ENCODE measurements at regions not wholly inside any gene's neighbourhood (a gene's known extent, or its start where the extent isn't known, plus 50 kb on each side); places are given as distances from the start of the nearest gene placed in this dataset.

DNA sequence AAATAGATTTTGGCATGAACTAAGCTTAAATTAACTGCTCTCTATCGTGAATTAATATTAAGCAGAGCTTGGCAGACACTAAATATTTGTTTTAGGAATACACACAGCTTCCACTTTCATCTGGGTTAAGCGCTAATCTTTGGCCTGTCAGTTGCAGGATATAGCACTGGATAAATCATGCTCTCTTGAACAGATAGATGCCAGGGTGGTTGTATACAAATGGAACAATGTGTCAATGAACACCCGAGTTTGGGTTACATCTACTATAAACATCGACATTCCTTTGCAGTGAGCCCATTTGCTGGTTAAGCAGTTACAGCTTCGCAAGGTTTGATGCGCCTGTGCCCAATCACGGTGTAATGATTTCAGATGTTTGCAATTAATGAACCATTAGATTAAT, 338.2 kb upstream of the ZFP64 start:
- CTCF ChIA-PET (ENCODE audit: low intra/inter-chr PET ratio, low total read pairs), result no interaction called here
- H3K27ac ChIP-seq (ENCODE audit: extremely low read length, insufficient read depth, low read length), result no peak overlapping the region
- in situ Hi-C loops (cut with HindIII; ENCODE audit: extremely low pct_ligation_motif_present, low pct_unique_long_range_greater_than_20kb) (no loop called here), intact Hi-C loops (cut with micrococcal nuclease; ENCODE audit: unreplicated experiment) (no loop called here)
- H3K4me1 ChIP-seq (ENCODE audit: insufficient read depth, low read length), result no peaks in the 10 kb centered on the region
- H3K4me2 ChIP-seq (ENCODE audit: low read depth, low read length), result no peak overlapping the region
- no peak overlapping the region for H3K4me3 ChIP-seq (replicated peaks in 1 of 3; ENCODE audit: insufficient read depth in 1 of 3, low read depth in 2 of 3, low read length in 3 of 3)
- no peak overlapping the region for H2AFZ ChIP-seq (ENCODE audit: low read length)
- no peak overlapping the region for H3K9ac ChIP-seq (ENCODE audit: insufficient read depth, low read depth, low read length)
- H3K9me3 ChIP-seq (ENCODE audit: low read length), result peaks cover 28% of the 10 kb centered on the region
- no peak for DNase-seq (ENCODE audit: low spot score)
- H4K20me1 ChIP-seq (ENCODE audit: insufficient read depth, low read length), result no peaks in the 10 kb centered on the region
- no peak for FAIRE-seq
- TF ChIP-seq ZNF747 (CRISPR knock-in tag; IDR thresholded peaks at IDR 0.05; ENCODE audit: borderline replicate concordance) (no peak), SAFB2 (CRISPR knock-in tag; IDR thresholded peaks at IDR 0.05; ENCODE audit: borderline replicate concordance, low read depth) (no peak)
- H3K79me2 ChIP-seq (ENCODE audit: insufficient read depth, low read length), result no peaks in the 10 kb centered on the region
- no peaks in the 10 kb centered on the region for H3K36me3 ChIP-seq (replicated peaks in 1 of 2; ENCODE audit: control insufficient read depth in 1 of 2, insufficient read depth in 2 of 2, low read length in 2 of 2)
- no peaks in the 10 kb centered on the region for H3K27me3 ChIP-seq (ENCODE audit: control insufficient read depth in 1 of 2, insufficient read depth in 2 of 2, low read length in 2 of 2)
- BruUV-seq (replicated peaks), result no TSS peak
- WGBS (ENCODE audit: low lambda C conversion rate), result 33% methylated on average over 7 of the region's 7 CpGs
- no peak for ATAC-seq
- POLR2A ChIA-PET, result no interaction called here

GRCh38 chr20:52524861-52525260, 333.3 kb upstream of the ZFP64 start:
- no peak overlapping the region for H3K27ac ChIP-seq (ENCODE audit: extremely low read length, insufficient read depth, low read length)
- no peak overlapping the region for H3K4me3 ChIP-seq (replicated peaks in 1 of 3; ENCODE audit: insufficient read depth in 1 of 3, low read depth in 2 of 3, low read length in 3 of 3)
- no peak for FAIRE-seq
- H3K4me1 ChIP-seq (ENCODE audit: insufficient read depth, low read length), result no peaks in the 10 kb centered on the region
- ATAC-seq, result no peak
- no peaks in the 10 kb centered on the region for H3K79me2 ChIP-seq (ENCODE audit: insufficient read depth, low read length)
- peaks cover 25% of the 10 kb centered on the region; the same call in 1 of the 2 replicates for H3K9me3 ChIP-seq (ENCODE audit: low read length)
- H4K20me1 ChIP-seq (ENCODE audit: insufficient read depth, low read length), result no peaks in the 10 kb centered on the region
- no peak overlapping the region for H2AFZ ChIP-seq (ENCODE audit: low read length)
- intact Hi-C loops (cut with micrococcal nuclease; ENCODE audit: unreplicated experiment), result no loop called here
- ChIA-PET CTCF (ENCODE audit: low intra/inter-chr PET ratio, low total read pairs) (no interaction called here), POLR2A (no interaction called here)
- in situ Hi-C loops (cut with HindIII; ENCODE audit: extremely low pct_ligation_motif_present, low pct_unique_long_range_greater_than_20kb), result no loop called here
- no peak for DNase-seq (ENCODE audit: low spot score)
- no peak overlapping the region for H3K4me2 ChIP-seq (ENCODE audit: low read depth, low read length)
- no peak overlapping the region for H3K9ac ChIP-seq (ENCODE audit: insufficient read depth, low read depth, low read length)
- WGBS (ENCODE audit: low lambda C conversion rate), result 2% methylated on average over 2 of the region's 2 CpGs
- no peaks in the 10 kb centered on the region for H3K27me3 ChIP-seq (ENCODE audit: control insufficient read depth in 1 of 2, insufficient read depth in 2 of 2, low read length in 2 of 2)
- no peaks in the 10 kb centered on the region for H3K36me3 ChIP-seq (replicated peaks in 1 of 2; ENCODE audit: control insufficient read depth in 1 of 2, insufficient read depth in 2 of 2, low read length in 2 of 2)
- BruUV-seq (replicated peaks), result no TSS peak
- TF ChIP-seq, protein P1, sequence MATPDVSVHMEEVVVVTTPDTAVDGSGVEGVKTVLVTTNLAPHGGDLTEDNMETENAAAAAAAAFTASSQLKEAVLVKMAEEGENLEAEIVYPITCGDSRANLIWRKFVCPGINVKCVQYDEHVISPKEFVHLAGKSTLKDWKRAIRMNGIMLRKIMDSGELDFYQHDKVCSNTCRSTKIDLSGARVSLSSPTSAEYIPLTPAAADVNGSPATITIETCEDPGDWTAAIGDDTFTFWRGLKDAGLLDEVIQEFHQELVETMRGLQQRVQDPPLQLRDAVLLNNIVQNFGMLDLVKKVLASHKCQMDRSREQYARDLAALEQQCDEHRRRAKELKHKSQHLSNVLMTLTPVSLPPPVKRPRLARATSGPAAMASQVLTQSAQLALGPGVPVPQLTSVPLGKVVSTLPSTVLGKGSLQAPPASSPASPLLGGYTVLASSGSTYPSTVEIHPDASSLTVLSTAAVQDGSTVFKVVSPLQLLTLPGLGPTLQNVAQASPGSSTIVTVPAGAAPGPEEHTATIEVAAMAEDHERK (CRISPR knock-in tag; IDR thresholded peaks at IDR 0.05; ENCODE audit: low read depth), result no peak
- TF ChIP-seq SOX5 (CRISPR knock-in tag; IDR thresholded peaks at IDR 0.05; ENCODE audit: borderline replicate concordance), result no peak
- no peak for TF ChIP-seq KIAA2018 (CRISPR knock-in tag; IDR thresholded peaks at IDR 0.05; ENCODE audit: borderline replicate concordance)
